Dedifferentiated amniotic fluid mesenchymal stem cell (primary cell): ENCODE measurements at regions not wholly inside any gene's neighbourhood (a gene's known extent, or its start where the extent isn't known, plus 50 kb on each side); places are given as distances from the start of the nearest gene placed in this dataset.
"Not testable (repeated sequence)": the region's sequence is repeated elsewhere in the genome, so short reads cannot be mapped to it uniquely, and the experiment has no call there.

ENCODE experiments used
- DNase-seq: peaks from one replicate; pipeline ENCODE4 v3.0.0-alpha.2; 2016; ENCODE audit errors: extremely low spot score

DNA sequence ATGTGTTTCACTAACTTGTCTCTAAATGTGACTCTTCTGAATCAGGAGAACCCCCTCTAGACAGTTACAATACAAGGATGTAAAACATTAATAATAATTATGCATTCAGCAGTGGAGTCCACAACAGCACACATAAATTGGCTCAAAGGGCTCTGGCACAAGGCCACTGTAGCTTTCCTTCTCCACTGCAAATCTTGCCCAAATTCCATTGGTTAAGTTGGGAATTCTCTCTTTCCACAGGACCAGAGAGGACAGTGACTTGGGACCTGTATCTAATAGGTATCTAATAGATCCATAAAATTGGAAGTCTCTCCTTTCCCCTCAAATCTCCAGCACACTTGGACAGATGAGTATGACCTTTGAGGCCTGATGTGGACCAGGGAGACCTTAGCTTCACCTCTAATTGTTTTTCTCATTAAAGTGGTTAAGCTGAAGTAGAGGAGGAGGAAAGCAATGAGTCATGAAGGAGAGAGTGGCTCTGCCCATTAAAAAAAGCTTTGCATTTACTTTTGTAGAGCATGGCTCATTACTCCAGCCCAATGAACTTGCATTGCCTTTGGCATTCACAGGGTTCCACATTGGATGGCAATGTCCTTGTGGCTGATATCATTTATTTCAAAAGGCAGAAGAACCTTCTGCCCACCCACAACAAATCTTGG is 72.3 kb upstream of the SH3RF1 start:
- DNase-seq: no peak

DNA sequence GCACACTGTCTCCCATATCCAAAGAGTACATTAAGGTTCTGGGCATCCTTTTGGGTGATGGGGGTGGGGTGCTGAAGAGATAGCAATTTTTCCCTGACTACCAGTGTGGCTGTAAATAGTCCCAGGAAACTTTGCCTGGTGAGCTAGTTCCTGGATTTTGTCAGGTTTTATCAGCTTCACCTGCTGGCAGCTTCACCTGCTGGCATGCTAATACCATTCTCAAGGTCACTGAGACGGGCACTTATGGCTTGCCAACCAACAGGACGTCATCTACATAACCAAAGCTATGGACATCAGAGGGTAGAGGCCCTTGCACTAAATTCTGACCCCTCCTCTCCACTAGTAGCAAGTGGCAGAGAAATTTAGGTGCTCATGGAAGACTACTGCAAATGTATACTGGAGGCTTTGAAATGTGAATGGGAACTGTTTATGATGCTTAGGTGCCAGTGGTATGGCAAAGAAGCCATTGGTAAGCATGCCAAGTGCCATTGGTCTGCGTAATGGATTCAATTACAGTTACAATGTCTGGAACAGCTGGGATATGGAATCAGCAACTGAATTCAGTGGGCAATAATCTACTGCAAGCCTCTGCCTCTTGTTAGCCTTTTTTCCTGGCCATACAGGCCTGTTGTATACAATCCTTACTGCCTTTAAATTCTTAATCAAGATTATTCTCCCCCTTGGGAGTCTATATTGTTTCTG is 71.6 kb upstream of the SH3RF1 start:
- DNase-seq: no peak

DNA sequence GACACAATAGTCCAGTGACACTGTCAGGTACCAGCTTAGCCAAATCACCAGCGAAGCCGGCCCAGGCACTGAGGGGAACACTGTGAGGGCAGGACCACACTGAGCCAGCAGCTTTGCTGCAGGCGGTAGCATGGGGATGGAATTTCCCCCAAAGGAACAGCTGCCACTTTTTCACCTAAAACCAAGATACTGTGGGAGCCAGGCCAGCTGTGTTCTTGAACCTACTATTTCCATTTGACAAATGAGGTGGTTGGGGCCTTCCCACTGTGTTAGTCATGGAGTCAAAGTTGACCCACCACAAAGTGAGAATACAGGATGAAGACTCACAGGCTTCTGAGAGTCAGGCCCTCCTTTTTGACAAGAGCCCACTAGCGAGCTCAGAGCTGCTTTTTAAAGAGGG is 70.7 kb upstream of the SH3RF1 start:
- no peak for DNase-seq

DNA sequence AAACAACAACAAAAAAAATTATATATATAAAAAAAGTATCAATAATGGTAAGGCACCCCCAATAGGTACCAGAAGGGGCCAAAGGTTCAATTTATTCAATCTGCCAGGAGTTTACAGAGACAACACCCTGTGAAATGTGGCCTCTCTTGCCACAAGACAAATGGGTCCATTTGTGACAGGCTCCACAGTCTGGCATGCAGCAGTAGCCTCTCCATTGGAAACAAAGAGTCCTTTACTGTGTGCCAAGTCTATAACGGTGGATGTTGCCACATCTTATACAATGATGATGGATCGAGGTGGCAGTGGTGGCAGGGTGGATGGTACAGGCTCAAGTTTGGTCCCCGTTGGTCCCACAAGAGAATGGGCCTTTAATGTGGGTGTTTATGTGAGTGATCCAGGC is 70.1 kb upstream of the SH3RF1 start:
- no peak for DNase-seq

DNA sequence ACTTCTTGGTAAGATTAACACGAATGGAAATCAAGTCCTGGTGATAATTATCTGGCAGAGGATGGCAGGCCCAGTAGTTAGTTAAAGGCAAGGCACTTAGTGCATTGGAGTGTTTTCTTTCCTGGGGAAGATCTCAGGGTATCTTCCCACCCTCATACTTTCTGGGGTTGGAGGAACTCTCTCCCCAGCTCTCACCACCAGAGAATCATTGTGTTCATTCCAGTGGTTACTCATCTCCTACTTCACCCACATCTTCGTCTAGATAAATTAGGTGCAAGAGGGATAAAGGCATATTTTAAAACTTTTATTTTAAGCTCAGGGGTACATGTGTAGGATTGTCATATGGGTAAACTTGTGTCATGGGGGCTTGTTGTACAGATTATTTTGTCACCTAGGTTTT is 67.5 kb upstream of the SH3RF1 start:
- no peak for DNase-seq

DNA sequence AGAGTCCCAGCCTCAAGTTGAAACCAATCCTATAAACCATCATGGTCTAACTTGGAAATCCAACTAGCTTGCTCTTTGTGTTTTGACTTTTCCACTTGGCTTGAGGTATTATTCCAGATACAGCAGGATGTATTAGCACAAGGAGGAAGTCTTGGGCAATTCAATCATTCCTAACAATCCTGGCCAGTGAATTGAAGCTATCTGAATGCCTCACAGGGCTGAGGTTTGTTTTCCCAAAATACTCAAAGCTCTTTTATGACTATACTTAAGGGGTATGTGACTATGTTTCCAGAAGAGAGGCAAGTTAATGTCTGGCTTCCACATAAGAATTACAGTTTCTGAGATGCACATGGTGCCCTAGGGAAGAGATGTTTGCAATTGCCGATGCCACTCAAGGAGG is 66.8 kb upstream of the SH3RF1 start:
- peak; percentile 68 for DNase-seq

DNA sequence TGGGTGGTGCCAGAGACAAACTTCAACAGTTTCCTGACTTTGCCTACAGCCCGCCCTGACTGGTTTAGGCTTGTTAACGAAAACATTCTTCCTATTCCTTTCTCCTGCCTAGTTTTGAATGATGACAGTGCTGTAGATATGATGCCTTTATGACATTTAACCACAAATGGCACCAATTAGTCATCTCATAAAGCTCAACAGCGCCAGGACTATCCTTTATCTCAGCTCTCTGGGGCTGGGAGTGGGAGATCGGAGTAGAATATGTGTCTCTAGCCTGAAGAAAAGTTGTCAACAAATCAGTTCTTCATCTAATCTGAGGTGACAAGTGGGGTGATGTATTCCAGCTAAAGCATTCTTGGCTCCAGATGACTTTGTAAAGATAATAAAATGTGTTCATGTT is 64.6 kb upstream of the SH3RF1 start:
- no peak for DNase-seq

DNA sequence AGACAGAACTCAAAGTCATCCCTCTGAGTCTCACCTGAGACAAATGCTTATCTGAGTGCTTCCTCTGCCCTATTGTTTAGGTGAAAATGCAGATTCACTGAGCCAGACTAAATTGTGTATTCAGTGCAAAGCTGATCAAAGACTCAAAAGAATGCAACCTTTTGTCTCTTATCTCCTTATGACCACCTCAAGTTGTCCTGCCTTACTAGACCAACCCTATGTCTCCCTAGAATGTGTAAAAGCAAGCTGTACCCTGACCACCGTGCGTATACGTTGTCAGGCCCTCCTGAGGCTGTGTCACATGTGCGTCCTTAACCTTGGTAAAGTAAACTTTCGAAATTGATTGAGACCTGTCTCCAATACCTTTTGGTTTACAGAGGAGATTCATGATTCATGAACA is 63.6 kb upstream of the SH3RF1 start:
- no peak for DNase-seq

DNA sequence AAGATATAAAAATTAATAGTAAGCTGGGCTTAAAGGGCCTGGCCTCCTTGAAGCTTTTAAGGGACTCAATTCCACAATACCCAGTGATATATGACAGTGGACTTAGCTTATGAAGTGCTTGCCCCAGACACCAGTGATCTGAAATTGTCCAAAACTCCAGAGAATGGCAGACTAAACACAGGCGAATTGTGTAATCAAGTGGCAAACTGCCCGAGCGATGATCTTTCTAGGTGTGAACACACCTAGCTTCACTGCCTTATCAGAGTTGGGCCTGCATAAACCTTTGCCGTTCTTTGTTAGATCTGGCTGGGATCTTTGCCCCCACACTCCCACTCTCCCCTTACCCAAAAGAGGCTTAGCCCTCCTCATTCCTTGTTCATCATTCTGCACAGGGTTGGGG is 62.5 kb upstream of the SH3RF1 start:
- DNase-seq: no peak

DNA sequence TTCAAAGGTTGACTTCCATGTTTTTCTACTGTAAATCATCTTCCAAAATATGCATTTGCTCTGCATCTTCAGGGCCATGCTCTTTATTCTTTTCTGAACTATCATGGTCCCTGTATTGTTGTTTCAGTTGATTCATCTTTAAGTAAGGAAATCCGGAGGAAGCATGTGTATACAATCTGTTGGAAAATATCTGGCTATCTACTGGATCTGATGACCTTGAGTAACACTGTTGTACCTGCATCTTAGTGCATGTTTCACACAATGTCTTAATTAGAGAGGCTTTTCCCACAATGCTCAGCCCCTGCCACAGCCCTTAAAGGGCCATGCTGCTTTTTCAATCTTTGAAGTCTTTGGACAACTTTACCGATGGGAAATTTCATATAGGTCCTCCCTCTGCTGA is 61.8 kb upstream of the SH3RF1 start:
- no peak for DNase-seq

DNA sequence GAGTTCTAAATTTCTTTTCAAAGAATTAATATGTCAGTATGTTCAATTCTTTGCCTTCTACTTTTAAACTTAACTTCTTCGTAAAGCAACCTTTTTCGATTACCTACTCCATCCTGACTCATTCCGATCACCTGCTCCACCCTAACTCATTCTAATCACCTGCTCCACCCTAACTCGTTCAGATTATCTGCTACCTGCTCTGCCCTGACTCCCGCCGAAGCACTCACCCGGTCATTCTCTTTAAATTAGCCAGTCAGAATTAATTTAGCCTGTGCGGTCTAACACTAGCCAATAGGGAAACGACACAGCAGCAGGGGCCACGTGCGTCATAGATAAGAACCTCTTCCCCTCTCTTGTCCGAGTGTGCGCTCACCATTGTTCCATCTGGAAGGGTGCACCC is 60.1 kb upstream of the SH3RF1 start:
- no peak for DNase-seq

DNA sequence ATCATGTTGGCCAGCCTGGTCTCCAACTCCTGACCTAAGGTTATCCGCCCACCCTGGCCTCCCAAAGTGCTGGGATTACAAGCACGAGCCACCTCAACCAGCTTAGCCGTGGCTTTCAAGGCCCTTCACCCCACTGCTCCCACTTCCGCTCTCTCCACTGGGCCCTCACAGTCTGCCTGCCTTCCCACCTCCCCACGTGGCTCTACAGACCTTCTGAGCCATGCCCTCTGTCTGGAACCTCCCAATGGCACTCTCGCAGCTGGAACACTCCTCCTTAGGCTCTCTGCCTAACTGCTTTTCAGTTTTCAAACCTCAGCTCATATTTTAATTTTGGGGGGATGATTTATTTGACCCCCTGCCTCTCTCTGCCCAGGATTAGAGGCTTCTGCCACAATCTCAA is 59.3 kb upstream of the SH3RF1 start:
- DNase-seq: no peak

DNA sequence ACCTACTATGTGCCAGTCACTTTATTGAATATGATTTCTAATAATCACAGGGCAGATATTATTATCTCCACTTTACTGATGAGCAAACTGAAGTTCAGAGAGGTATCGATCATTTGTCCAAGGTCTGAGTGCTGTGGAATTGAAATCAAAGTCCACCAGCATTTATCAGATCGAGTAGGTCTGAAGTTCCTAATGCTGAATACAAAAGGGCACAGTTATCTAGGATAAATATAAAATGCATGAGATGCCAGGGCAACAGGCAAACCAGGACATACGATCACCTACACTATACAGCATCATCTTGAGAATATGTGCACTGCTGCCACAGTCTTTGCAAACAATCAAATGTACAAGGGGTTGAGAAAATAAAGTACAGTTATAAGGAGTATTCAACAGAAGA is 57.2 kb upstream of the SH3RF1 start:
- DNase-seq: no peak

DNA sequence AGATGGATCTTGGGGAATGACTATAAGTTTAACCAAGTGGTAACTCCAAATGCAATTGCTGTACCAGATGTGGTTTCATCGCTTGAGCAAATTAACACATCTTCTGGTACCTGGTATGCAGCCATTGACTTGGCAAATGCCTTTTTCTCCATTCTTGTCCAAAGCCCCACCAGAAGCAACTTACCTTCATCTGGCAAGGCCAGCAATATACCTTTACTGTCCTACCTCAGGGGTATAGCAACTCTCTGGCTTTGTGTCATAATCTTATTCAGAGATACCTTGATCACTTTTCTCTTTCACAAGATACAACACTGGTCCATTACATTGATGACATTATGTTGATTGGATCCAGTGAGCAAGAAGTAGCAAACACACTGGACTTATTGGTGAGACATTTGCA is 53.2 kb upstream of the SH3RF1 start:
- DNase-seq: not testable (repeated sequence)

DNA sequence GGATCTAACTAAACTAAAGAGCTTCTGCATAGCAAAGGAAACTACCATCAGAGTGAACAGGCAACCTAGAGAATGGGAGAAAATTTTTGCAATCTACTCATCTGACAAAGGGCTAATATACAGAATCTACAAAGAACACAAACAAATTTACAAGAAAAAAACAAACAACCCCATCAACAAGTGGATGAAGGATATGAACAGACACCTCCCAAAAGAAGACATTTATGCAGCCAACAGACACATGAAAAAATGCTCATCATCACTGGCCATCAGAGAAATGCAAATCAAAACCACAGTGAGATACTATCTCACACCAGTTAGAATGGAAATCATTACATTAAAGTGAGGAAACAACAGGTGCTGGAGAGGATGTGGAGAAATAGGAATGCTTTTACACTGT is 52.1 kb upstream of the SH3RF1 start:
- not testable (repeated sequence) for DNase-seq
